H9 (cell line): ENCODE measurements at regions not wholly inside any gene's neighbourhood (a gene's known extent, or its start where the extent isn't known, plus 50 kb on each side); places are given as distances from the start of the nearest gene placed in this dataset.

Experiments used
- DNase-seq: peaks from one replicate; pipeline ENCODE4 v3.0.0-alpha.2; 2017
- H2AFZ ChIP-seq: one replicate; pipeline ENCODE4 v1.6.1; 2013; ENCODE audit warnings: mild to moderate bottlenecking, low read length, control low read depth, moderate library complexity
- H2AK5ac ChIP-seq: 2 replicates; pipeline ENCODE4 v1.6.1; 2013; ENCODE audit warnings: low read length, control low read depth, mixed read lengths; ENCODE audit not compliant: insufficient read length
- H2BK120ac ChIP-seq: one replicate; pipeline ENCODE4 v1.6.1; 2013; ENCODE audit warnings: low read depth, mild to moderate bottlenecking, low read length, control low read depth, inconsistent platforms; ENCODE audit not compliant: poor library complexity, severe bottlenecking
- H2BK12ac ChIP-seq: 2 replicates; pipeline ENCODE4 v1.6.1; 2013; ENCODE audit warnings: low read length, control low read depth, mixed read lengths, low read depth; ENCODE audit not compliant: insufficient read length
- H2BK15ac ChIP-seq: 2 replicates; pipeline ENCODE4 v1.6.1; 2013; ENCODE audit warnings: low read depth, low read length, control low read depth
- H2BK20ac ChIP-seq: one replicate; pipeline ENCODE4 v1.6.1; 2013; ENCODE audit warnings: low read depth, mild to moderate bottlenecking, low read length, control low read depth, inconsistent platforms; ENCODE audit not compliant: poor library complexity, severe bottlenecking
- H2BK5ac ChIP-seq: 2 replicates; pipeline ENCODE4 v1.6.1; 2013; ENCODE audit warnings: low read length, control low read depth, mixed read lengths; ENCODE audit not compliant: insufficient read length
- H3K14ac ChIP-seq: 2 replicates; pipeline ENCODE4 v1.6.1; 2013; ENCODE audit warnings: low read length, control low read depth; ENCODE audit not compliant: insufficient read depth
- H3K18ac ChIP-seq: 2 replicates; pipeline ENCODE4 v1.6.1; 2013; ENCODE audit warnings: low read depth, mild to moderate bottlenecking, mixed read lengths, low read length, control low read depth; ENCODE audit not compliant: insufficient read length
- H3K23ac ChIP-seq: 2 replicates; pipeline ENCODE4 v1.6.1; 2013; ENCODE audit warnings: low read length, control low read depth, mixed read lengths, low read depth; ENCODE audit not compliant: insufficient read length
- H3K23me2 ChIP-seq: 2 replicates; pipeline ENCODE4 v1.6.1; 2013; ENCODE audit warnings: low read depth, mild to moderate bottlenecking, mixed read lengths, low read length, control low read depth; ENCODE audit not compliant: insufficient read length, poor library complexity, severe bottlenecking
- H3K27ac ChIP-seq: 2 replicates; pipeline ENCODE4 v1.5.1; 2013; ENCODE audit warnings: low read length, control low read depth, mixed read lengths, low read depth; ENCODE audit not compliant: insufficient read length
- H3K27me3 ChIP-seq: 2 replicates; pipeline ENCODE4 v1.6.1; 2013; ENCODE audit warnings: low read length, control low read depth, inconsistent platforms; ENCODE audit not compliant: insufficient read depth
- H3K4ac ChIP-seq: 2 replicates; pipeline ENCODE4 v1.6.1; 2013; ENCODE audit warnings: low read depth, mild to moderate bottlenecking, control low read depth, inconsistent platforms, low read length, moderate library complexity
- H3K4me1 ChIP-seq: 2 replicates; pipeline ENCODE4 v1.6.1; 2013; ENCODE audit warnings: low read length, control low read depth, inconsistent platforms; ENCODE audit not compliant: insufficient read depth
- H3K4me2 ChIP-seq: 2 replicates; pipeline ENCODE4 v1.6.1; 2013; ENCODE audit warnings: low read length, control low read depth, mixed read lengths; ENCODE audit not compliant: insufficient read length, insufficient read depth
- H3K56ac ChIP-seq: 2 replicates; pipeline ENCODE4 v1.6.1; 2013; ENCODE audit warnings: low read depth, mild to moderate bottlenecking, mixed read lengths, low read length, control low read depth; ENCODE audit not compliant: insufficient read length
- H3K79me1 ChIP-seq: 2 replicates; pipeline ENCODE4 v1.6.1; 2013; ENCODE audit warnings: low read depth, mild to moderate bottlenecking, moderate library complexity, low read length, control low read depth, inconsistent platforms; ENCODE audit not compliant: insufficient read depth, poor library complexity, severe bottlenecking
- H3K79me2 ChIP-seq: 2 replicates; pipeline ENCODE4 v1.6.1; 2013; ENCODE audit warnings: low read length, control low read depth, inconsistent platforms; ENCODE audit not compliant: insufficient read depth
- H3K9ac ChIP-seq: 2 replicates; pipeline ENCODE4 v1.6.1; 2013; ENCODE audit warnings: low read length, control low read depth, mixed read lengths; ENCODE audit not compliant: insufficient read length; ENCODE audit errors: extremely low read depth
- H3K9me3 ChIP-seq: one replicate; pipeline ENCODE4 v1.6.1; 2013; ENCODE audit warnings: low read depth, low read length, inconsistent platforms; ENCODE audit not compliant: control insufficient read depth
- H3T11ph ChIP-seq: one replicate; pipeline ENCODE4 v1.6.1; 2013; ENCODE audit warnings: mild to moderate bottlenecking, low read length, control low read depth, inconsistent platforms
- H4K20me1 ChIP-seq: one replicate; pipeline ENCODE4 v1.6.1; 2013; ENCODE audit not compliant: control insufficient read depth, insufficient read length, insufficient read depth
- H4K5ac ChIP-seq: 2 replicates; pipeline ENCODE4 v1.6.1; 2013; ENCODE audit warnings: low read depth, mild to moderate bottlenecking, mixed read lengths, low read length, control low read depth; ENCODE audit not compliant: insufficient read length
- H4K8ac ChIP-seq: replicated peaks from 2 replicates; pipeline ENCODE4 v1.6.1; 2013; ENCODE audit warnings: low read length, control low read depth, mixed read lengths, low read depth; ENCODE audit not compliant: insufficient read length
- H4K91ac ChIP-seq: 2 replicates; pipeline ENCODE4 v1.6.1; 2013; ENCODE audit warnings: low read depth, mild to moderate bottlenecking, moderate library complexity, mixed read lengths, low read length, control low read depth; ENCODE audit not compliant: insufficient read length
- H3K27ac Mint-ChIP-seq, 3 experiments: 2 replicates in 2 of 3; 3 replicates in 1 of 3; pipeline ENCODE4 v1.8.0; 2020 to 2021; ENCODE audit warnings: mixed read lengths in 3 of 3, mild to moderate bottlenecking in 1 of 3, moderate library complexity in 1 of 3
- H3K27me3 Mint-ChIP-seq: 2 replicates; pipeline ENCODE4 v1.8.0; 2021; ENCODE audit warnings: low read depth, mild to moderate bottlenecking, moderate library complexity, mixed read lengths
- H3K36me3 Mint-ChIP-seq, 3 experiments: 2 replicates in 2 of 3; 3 replicates in 1 of 3; pipeline ENCODE4 v1.8.0; 2020 to 2021; ENCODE audit warnings: low read depth in 3 of 3, mixed read lengths in 3 of 3; ENCODE audit not compliant: insufficient read depth in 1 of 3
- H3K4me1 Mint-ChIP-seq, 2 experiments: 2 replicates each; pipeline ENCODE4 v1.8.0; 2020; ENCODE audit warnings: mixed read lengths in 2 of 2
- H3K4me3 Mint-ChIP-seq, 2 experiments: 2 replicates in 1 of 2; 3 replicates in 1 of 2; pipeline ENCODE4 v1.8.0; 2020 to 2021; ENCODE audit warnings: mild to moderate bottlenecking in 2 of 2, mixed read lengths in 2 of 2, moderate library complexity in 1 of 2
- H3K9me3 Mint-ChIP-seq, 2 experiments: 2 replicates in 1 of 2; 3 replicates in 1 of 2; pipeline ENCODE4 v1.8.0; 2020; ENCODE audit warnings: mild to moderate bottlenecking in 2 of 2, mixed read lengths in 2 of 2, moderate library complexity in 1 of 2
- CTCF ChIP-seq: fragments of 200-600 bp; sonication (generic); conservative IDR thresholded peaks from 3 replicates; pipeline ENCODE4 v1.8.0; 2021; ENCODE audit warnings: antibody characterized with exemption, mild to moderate bottlenecking
- WGBS: extraction: QIAGEN DNeasy Blood & Tissue Kit; methylation state at CpG from one replicate; pipeline ENCODE4 v1.1.7; 2013; ENCODE audit warnings: missing lambda C conversion rate, low lambda C conversion rate, mixed read lengths; ENCODE audit not compliant: insufficient read length; ENCODE audit errors: extremely low coverage; 5-methylcytosine and 5-hydroxymethylcytosine counted together

GRCh38 chr6:167452338-167453081 lies 127.6 kb downstream of the TTLL2 start:
- Histone ChIP-seq H2AFZ (no peak overlapping the region), H2BK12ac (no peak overlapping the region), H3K4ac (no peak overlapping the region), H3K4me1 (0 out of 2 replicates have a peak, but pooled peaks cover 2% of the 10 kb centered on the region), H3K18ac (no peak overlapping the region), H4K20me1 (no peaks in the 10 kb centered on the region), H3K14ac (no peak overlapping the region), H2BK20ac (no peak overlapping the region), H3K79me2 (no peaks in the 10 kb centered on the region), H2BK120ac (no peak overlapping the region), H3K56ac (no peak overlapping the region), H3K9ac (no peak overlapping the region), H3K27me3 (no peaks in the 10 kb centered on the region), H3K9me3 (no peaks in the 10 kb centered on the region), H3K23ac (no peak overlapping the region), H4K5ac (no peak overlapping the region), H3K23me2 (no peaks in the 10 kb centered on the region), H3K4me2 (no peak overlapping the region), H2BK5ac (no peak overlapping the region), H2BK15ac (no peak overlapping the region), H2AK5ac (no peak overlapping the region), H4K8ac (no peak overlapping the region), H3T11ph (no peak overlapping the region), H3K79me1 (no peaks in the 10 kb centered on the region), H4K91ac (no peak overlapping the region), H3K27ac (no peak overlapping the region)
- DNase-seq, result no peak
- Mint-ChIP-seq H3K27ac (no peak overlapping the region), H3K4me1 (peaks cover 7 to 9% of the 10 kb centered on the region in 2 experiments), H3K4me3 (no peak overlapping the region), H3K27me3 (no peaks in the 10 kb centered on the region), H3K9me3 (no peaks in the 10 kb centered on the region), H3K36me3 (no peaks in the 10 kb centered on the region; a peak in 1 of 7 replicates)
- TF ChIP-seq CTCF, result no peak
- no CpG with 5 or more reads among the region's 8 CpGs for WGBS
